ENCODE measurements at regions not wholly inside any gene's neighbourhood (a gene's known extent, or its start where the extent isn't known, plus 50 kb on each side); places are given as distances from the start of the nearest gene placed in this dataset.

- TF ChIP-seq, protein P1, sequence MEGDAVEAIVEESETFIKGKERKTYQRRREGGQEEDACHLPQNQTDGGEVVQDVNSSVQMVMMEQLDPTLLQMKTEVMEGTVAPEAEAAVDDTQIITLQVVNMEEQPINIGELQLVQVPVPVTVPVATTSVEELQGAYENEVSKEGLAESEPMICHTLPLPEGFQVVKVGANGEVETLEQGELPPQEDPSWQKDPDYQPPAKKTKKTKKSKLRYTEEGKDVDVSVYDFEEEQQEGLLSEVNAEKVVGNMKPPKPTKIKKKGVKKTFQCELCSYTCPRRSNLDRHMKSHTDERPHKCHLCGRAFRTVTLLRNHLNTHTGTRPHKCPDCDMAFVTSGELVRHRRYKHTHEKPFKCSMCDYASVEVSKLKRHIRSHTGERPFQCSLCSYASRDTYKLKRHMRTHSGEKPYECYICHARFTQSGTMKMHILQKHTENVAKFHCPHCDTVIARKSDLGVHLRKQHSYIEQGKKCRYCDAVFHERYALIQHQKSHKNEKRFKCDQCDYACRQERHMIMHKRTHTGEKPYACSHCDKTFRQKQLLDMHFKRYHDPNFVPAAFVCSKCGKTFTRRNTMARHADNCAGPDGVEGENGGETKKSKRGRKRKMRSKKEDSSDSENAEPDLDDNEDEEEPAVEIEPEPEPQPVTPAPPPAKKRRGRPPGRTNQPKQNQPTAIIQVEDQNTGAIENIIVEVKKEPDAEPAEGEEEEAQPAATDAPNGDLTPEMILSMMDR (conservative IDR thresholded peaks at IDR 0.05; ENCODE audit: low read depth in 2 of 2), result no peak
- TF ChIP-seq ZNF114 (CRISPR knock-in tag; IDR thresholded peaks at IDR 0.05) (no peak), EZH2 (IDR thresholded peaks at IDR 0.05; ENCODE audit: low read depth, unreplicated experiment) (no peak), CREB1 (CRISPR knock-in tag; IDR thresholded peaks at IDR 0.05; ENCODE audit: low read depth) (no peak)
Measured at GRCh38 chrX:4005281-4005680, 291.8 kb upstream of the PRKX start (continued).

DNA sequence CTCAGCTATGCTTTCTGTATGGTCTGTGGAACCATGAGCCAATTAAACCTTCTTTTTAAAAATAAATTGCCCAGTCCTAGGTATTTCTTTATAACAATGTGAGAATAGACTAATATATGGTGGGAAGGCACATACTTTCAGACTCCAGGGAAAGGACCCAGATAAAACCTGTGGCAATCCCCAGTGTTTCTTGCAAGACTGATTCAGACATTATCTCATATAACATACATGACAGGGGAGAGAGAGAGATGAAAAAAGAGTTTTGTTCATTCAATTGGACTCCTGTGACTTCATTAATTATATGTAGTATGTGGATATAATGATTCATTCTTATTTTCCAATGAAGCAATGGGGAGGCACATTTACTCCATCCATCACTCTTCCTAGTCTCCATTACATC lies 291.4 kb upstream of the PRKX start:
- Mint-ChIP-seq H3K36me3 (ENCODE audit: low read depth) (no peaks in the 10 kb centered on the region), H3K4me1 (no peaks in the 10 kb centered on the region), H3K4me3 (no peak overlapping the region), H3K27me3 (ENCODE audit: insufficient read depth, low read depth, poor library complexity) (no peaks in the 10 kb centered on the region), H3K27ac (no peak overlapping the region), H3K9me3 (no peaks in the 10 kb centered on the region)
- Histone ChIP-seq H3K4me1 (ENCODE audit: insufficient read depth) (no peaks in the 10 kb centered on the region), H3K27ac (ENCODE audit: low read depth) (no peak overlapping the region), H3K4me2 (no peak overlapping the region), H4K20me1 (replicated peaks; ENCODE audit: insufficient read depth) (no peaks in the 10 kb centered on the region), H2AFZ (no peak overlapping the region), H3K36me3 (ENCODE audit: insufficient read depth) (no peaks in the 10 kb centered on the region), H3K9me2 (ENCODE audit: insufficient read depth) (peaks cover 3% of the 10 kb centered on the region; the same call in 1 of the 2 replicates), H3K27me3 (ENCODE audit: insufficient read depth) (no peaks in the 10 kb centered on the region), H3K79me2 (replicated peaks; ENCODE audit: insufficient read depth) (no peaks in the 10 kb centered on the region), H3K4me3 (no peak overlapping the region), H3F3A (replicated peaks; ENCODE audit: low read depth) (no peaks in the 10 kb centered on the region)
- DNase-seq (ENCODE audit: low spot score) (no peak), ATAC-seq (no peak)
- TF ChIP-seq POLR2AphosphoS5 (IDR thresholded peaks at IDR 0.05; ENCODE audit: low read depth) (no peak), EZH2phosphoT487 (IDR thresholded peaks at IDR 0.05; ENCODE audit: unreplicated experiment) (no peak), ETS1 (IDR thresholded peaks at IDR 0.05) (no peak), ZNF331 (CRISPR knock-in tag; IDR thresholded peaks at IDR 0.05; ENCODE audit: low read depth) (no peak), EZH2 (IDR thresholded peaks at IDR 0.05; ENCODE audit: low read depth, unreplicated experiment) (no peak), JUNB (IDR thresholded peaks at IDR 0.05; ENCODE audit: unreplicated experiment) (no peak), ZNF114 (CRISPR knock-in tag; IDR thresholded peaks at IDR 0.05) (no peak), NANOG (IDR thresholded peaks at IDR 0.05; ENCODE audit: borderline replicate concordance) (no peak), STAT1 (IDR thresholded peaks at IDR 0.05; ENCODE audit: unreplicated experiment) (no peak), CREB1 (CRISPR knock-in tag; IDR thresholded peaks at IDR 0.05; ENCODE audit: low read depth) (no peak), ZNF462 (CRISPR knock-in tag; IDR thresholded peaks at IDR 0.05) (no peak)
- TF ChIP-seq, protein P1 (conservative IDR thresholded peaks at IDR 0.05; ENCODE audit: low read depth in 2 of 2), result no peak
